NCI-H2107 (cell line): ENCODE measurements at regions not wholly inside any gene's neighbourhood (a gene's known extent, or its start where the extent isn't known, plus 50 kb on each side); places are given as distances from the start of the nearest gene placed in this dataset.

Source experiments
- DNase-seq: peaks from one replicate; lab custom pipeline; 2025; lab: John Stamatoyannopoulos, UW

GRCh38 chr2:136182315-136182714, 64.4 kb upstream of the CXCR4 start:
- no peak for DNase-seq

GRCh38 chr2:136179602-136179975, 61.6 kb upstream of the CXCR4 start:
- no peak for DNase-seq

GRCh38 chr2:136178941-136179601, 61.1 kb upstream of the CXCR4 start:
- no peak for DNase-seq

GRCh38 chr2:136175868-136176267, 57.9 kb upstream of the CXCR4 start:
- no peak for DNase-seq

DNA sequence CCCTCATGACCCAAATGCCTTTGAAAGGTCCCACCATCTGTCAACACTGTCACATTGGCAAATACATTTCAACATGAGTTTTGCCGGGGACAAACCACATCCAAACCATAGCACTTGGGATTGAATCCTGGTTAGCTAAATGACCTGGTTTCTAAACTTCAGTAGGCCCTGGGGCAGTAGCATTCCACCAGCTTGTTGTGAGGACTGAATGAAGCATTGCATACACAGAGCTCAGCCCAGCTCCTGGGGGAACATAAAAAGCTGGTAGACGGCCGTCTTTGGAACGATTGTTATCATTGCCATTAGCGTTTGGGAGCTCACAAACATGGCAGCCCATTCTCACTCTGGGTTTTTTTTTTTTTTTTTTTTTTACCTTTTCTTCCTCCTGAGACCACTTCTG, 57.5 kb upstream of the CXCR4 start:
- DNase-seq: no peak

GRCh38 chr2:136173126-136173525, 55.2 kb upstream of the CXCR4 start:
- DNase-seq: no peak

GRCh38 chr2:136171223-136171622, 53.3 kb upstream of the CXCR4 start:
- no peak for DNase-seq

GRCh38 chr2:136168720-136169119, 50.8 kb upstream of the CXCR4 start:
- DNase-seq: no peak

GRCh38 chr2:136167721-136168475, 49.9 kb upstream of the CXCR4 start:
- DNase-seq: no peak
